HepG2 (cell line): ENCODE measurements at regions not wholly inside any gene's neighbourhood (a gene's known extent, or its start where the extent isn't known, plus 50 kb on each side); places are given as distances from the start of the nearest gene placed in this dataset.
"Not testable (repeated sequence)": the region's sequence is repeated elsewhere in the genome, so short reads cannot be mapped to it uniquely, and the experiment has no call there.

ENCODE experiments used
- ATAC-seq: fragments of 200-7000 bp; cut with Tn5 transposase; 3 replicates; pipeline ENCODE4 v1.9.1; 2020; ENCODE audit warnings: mild to moderate bottlenecking, moderate library complexity
- BruUV-seq: library from RNA; stranded (reverse); fragments of 400-500 nt; replicated peaks from 2 replicates; lab custom pipeline; 2021; lab: Mats Ljungman, UMichigan
- CTCF ChIA-PET: fragments of 300-600 bp; formaldehyde crosslinking; extraction: SDS; loops from one replicate; lab custom pipeline; 2021; ENCODE audit warnings: low total read pairs, inconsistent platforms, low intra/inter-chr PET ratio; lab: Yijun Ruan, JAX
- POLR2A ChIA-PET: fragments of 350-600 bp; sonication (Branson Sonifier 250); formaldehyde crosslinking; loops from one replicate; lab custom pipeline; 2020; ENCODE audit warnings: antibody characterized with exemption, inconsistent platforms; lab: Yijun Ruan, JAX
- DNase-seq: peaks from one replicate; pipeline ENCODE4 v3.0.0-alpha.2; 2015; ENCODE audit warnings: low spot score
- FAIRE-seq: peaks from 3 replicates; lab custom pipeline; 2011; peaks lifted over from hg19 to GRCh38; lab: Jason Lieb, UNC
- H2AFZ ChIP-seq: one replicate; pipeline ENCODE4 v1.6.1; 2011; ENCODE audit warnings: low read length, inconsistent platforms
- H3K27ac ChIP-seq: fragments of 300-600 bp; 3 replicates; pipeline ENCODE4 v1.8.0; 2011; ENCODE audit warnings: mixed run types, mild to moderate bottlenecking, mixed read lengths, low read length, inconsistent platforms; ENCODE audit not compliant: insufficient read depth; ENCODE audit errors: extremely low read length
- H3K27me3 ChIP-seq, 2 experiments: fragments of 200-600 bp in 1 of 2; 2 replicates in 1 of 2; 3 replicates in 1 of 2; pipeline versions ENCODE4 v1.6.0 to v1.8.0; 2011; ENCODE audit warnings: low read length in 2 of 2, mild to moderate bottlenecking in 2 of 2, moderate library complexity in 2 of 2, inconsistent platforms in 1 of 2; ENCODE audit not compliant: insufficient read depth in 2 of 2, control insufficient read depth in 1 of 2
- H3K36me3 ChIP-seq, 2 experiments: fragments of 200-600 bp in 1 of 2; replicated peaks in 1 of 2; 2 replicates in 1 of 2; 3 replicates in 1 of 2; pipeline versions ENCODE4 v1.5.1 to v1.8.0; 2011; ENCODE audit warnings: low read length in 2 of 2, inconsistent platforms in 1 of 2; ENCODE audit not compliant: insufficient read depth in 2 of 2, control insufficient read depth in 1 of 2
- H3K4me1 ChIP-seq: 2 replicates; pipeline ENCODE4 v1.5.1; 2012; ENCODE audit warnings: low read length, inconsistent platforms; ENCODE audit not compliant: insufficient read depth
- H3K4me2 ChIP-seq: 2 replicates; pipeline ENCODE4 v1.6.0; 2011; ENCODE audit warnings: low read depth, low read length, inconsistent platforms
- H3K4me3 ChIP-seq, 3 experiments: fragments of 200-600 bp in 1 of 3; sonication (generic), shearing (Covaris generic) in 1 of 3; replicated peaks in 1 of 3; 2 replicates each; pipeline ENCODE4 v1.5.1; 2011 to 2016; ENCODE audit warnings: low read length in 3 of 3, inconsistent platforms in 2 of 3, low read depth in 2 of 3, mild to moderate bottlenecking in 2 of 3, control low read depth in 1 of 3, mixed read lengths in 1 of 3; ENCODE audit not compliant: insufficient read depth in 1 of 3
- H3K79me2 ChIP-seq: one replicate; pipeline ENCODE4 v1.6.1; 2011; ENCODE audit warnings: low read length, inconsistent platforms; ENCODE audit not compliant: insufficient read depth
- H3K9ac ChIP-seq: 2 replicates; pipeline ENCODE4 v1.6.0; 2011; ENCODE audit warnings: mild to moderate bottlenecking, low read depth, low read length, inconsistent platforms; ENCODE audit not compliant: insufficient read depth
- H3K9me3 ChIP-seq: 2 replicates; pipeline ENCODE4 v1.5.1; 2012; ENCODE audit warnings: mild to moderate bottlenecking, low read length
- H4K20me1 ChIP-seq: 2 replicates; pipeline ENCODE4 v1.6.0; 2011; ENCODE audit warnings: inconsistent platforms, mild to moderate bottlenecking, low read length, moderate library complexity; ENCODE audit not compliant: insufficient read depth
- FOXC1 ChIP-seq: sonication (generic); formaldehyde crosslinking; IDR thresholded peaks from 2 replicates; pipeline ENCODE4 v1.8.0; 2022; ENCODE audit warnings: mild to moderate bottlenecking, missing genetic modification reagents, borderline replicate concordance
- HBP1 ChIP-seq: IDR thresholded peaks from 2 replicates; pipeline ENCODE4 v1.6.1; 2016; ENCODE audit warnings: low read depth, control low read depth
- JUNB ChIP-seq: sonication (generic); formaldehyde crosslinking; IDR thresholded peaks from 2 replicates; pipeline ENCODE4 v1.8.0; 2022; ENCODE audit warnings: missing genetic modification reagents, mild to moderate bottlenecking, borderline replicate concordance
- KLF9 ChIP-seq: IDR thresholded peaks from 2 replicates; pipeline ENCODE4 v1.6.1; 2016; ENCODE audit warnings: low read depth
- LRRFIP1 ChIP-seq: sonication (generic); formaldehyde crosslinking; conservative IDR thresholded peaks from 2 replicates; pipeline ENCODE4 v1.4.0; 2020; ENCODE audit warnings: missing genetic modification reagents
- MTF1 ChIP-seq: sonication (generic); formaldehyde crosslinking; IDR thresholded peaks from 2 replicates; pipeline ENCODE4 v1.5.0; 2020; ENCODE audit warnings: missing genetic modification reagents
- NR2F1 ChIP-seq, 2 experiments: fragments of 450-650 bp in 1 of 2; formaldehyde crosslinking in 1 of 2; IDR thresholded peaks; 2 replicates each; pipeline versions ENCODE4 v1.5.0 to v1.6.1; 2016 to 2020; ENCODE audit warnings: mild to moderate bottlenecking in 1 of 2, missing compliant biosample characterization in 1 of 2, missing genetic modification reagents in 1 of 2, moderate library complexity in 1 of 2
- ZNF574 ChIP-seq: sonication (generic); formaldehyde crosslinking; IDR thresholded peaks from 2 replicates; pipeline ENCODE4 v1.4.0; 2020; ENCODE audit warnings: missing genetic modification reagents
- ZNF7 ChIP-seq: IDR thresholded peaks from 2 replicates; pipeline ENCODE4 v1.6.1; 2016; ENCODE audit warnings: missing biosample characterization, missing genetic modification reagents
- ZNF792 ChIP-seq: IDR thresholded peaks from 2 replicates; pipeline ENCODE4 v1.6.1; 2016
- ZNF891 ChIP-seq: sonication (generic); formaldehyde crosslinking; IDR thresholded peaks from 2 replicates; pipeline ENCODE4 v1.5.0; 2020; ENCODE audit warnings: mild to moderate bottlenecking, missing genetic modification reagents
- WGBS: methylation state at CpG from one replicate; pipeline ENCODE4 v1.1.6; 2017; ENCODE audit warnings: low lambda C conversion rate; 5-methylcytosine and 5-hydroxymethylcytosine counted together
- in situ Hi-C: cut with HindIII; loops from 2 replicates; pipeline ENCODE4 v1.10.0; 2017; ENCODE audit warnings: low pct_unique_long_range_greater_than_20kb; ENCODE audit not compliant: extremely low pct_ligation_motif_present
- intact Hi-C: fragments of 100-400 bp; cut with micrococcal nuclease; formaldehyde crosslinking; loops from one replicate; pipeline ENCODE4 v1.10.0; 2022; ENCODE audit not compliant: unreplicated experiment

GRCh38 chr4:83947830-83948193 is 411.9 kb downstream of the GPAT3 start (continued):
- no peak for TF ChIP-seq NR2F1 (CRISPR knock-in tag; IDR thresholded peaks at IDR 0.05)
- TF ChIP-seq JUNB (CRISPR knock-in tag), result no peak
- TF ChIP-seq ZNF891, result no peak
- TF ChIP-seq ZNF7 (CRISPR knock-in tag), result no peak
- TF ChIP-seq LRRFIP1 (CRISPR knock-in tag), result no peak

- ATAC-seq (no peak), FAIRE-seq (no peak), DNase-seq (no peak)
- Histone ChIP-seq H3K27me3 (no peaks in the 10 kb centered on the region), H3K4me3 (no peak overlapping the region), H3K9ac (no peak overlapping the region), H3K9me3 (no peaks in the 10 kb centered on the region), H3K4me1 (no peaks in the 10 kb centered on the region), H2AFZ (no peak overlapping the region), H3K4me2 (no peak overlapping the region), H4K20me1 (no peaks in the 10 kb centered on the region), H3K27ac (no peak overlapping the region), H3K79me2 (no peaks in the 10 kb centered on the region), H3K36me3 (no peaks in the 10 kb centered on the region)
- ChIA-PET CTCF (no interaction called here), POLR2A (no interaction called here)
- intact Hi-C loops, result no loop called here
- no peak for TF ChIP-seq MTF1 (CRISPR knock-in tag)
- no peak for TF ChIP-seq FOXC1
- no peak for TF ChIP-seq KLF9 (CRISPR knock-in tag)
- TF ChIP-seq ZNF574, result no peak
- TF ChIP-seq HBP1, result no peak
- no peak for TF ChIP-seq ZNF792 (CRISPR knock-in tag)
- WGBS, result 14% methylated on average over 8 of the region's 8 CpGs
- in situ Hi-C loops, result no loop called here
- no TSS peak for BruUV-seq
These were observed 411.4 kb downstream of the GPAT3 start for GRCh38 chr4:83947125-83947829.

- H2AFZ ChIP-seq, H3K36me3 ChIP-seq, H4K20me1 ChIP-seq, BruUV-seq, FAIRE-seq, DNase-seq, CTCF ChIA-PET, intact Hi-C loops, H3K79me2 ChIP-seq, H3K4me2 ChIP-seq, H3K27me3 ChIP-seq, H3K4me3 ChIP-seq, in situ Hi-C loops, H3K27ac ChIP-seq, POLR2A ChIA-PET, ATAC-seq, H3K9ac ChIP-seq, H3K9me3 ChIP-seq, H3K4me1 ChIP-seq: not testable (repeated sequence)
- 53% methylated on average over 3 of the region's 33 CpGs for WGBS
These were observed 407.8 kb downstream of the GPAT3 start for GRCh38 chr4:83943691-83944090.
